Lower leg skin (tissue), 4 donors: ENCODE measurements at regions not wholly inside any gene's neighbourhood (a gene's known extent, or its start where the extent isn't known, plus 50 kb on each side); places are given as distances from the start of the nearest gene placed in this dataset.

ENCODE experiments used
- DNase-seq, 2 donors: peaks; one replicate each; pipeline ENCODE4 v3.0.0-alpha.2; 2019; ENCODE audit warnings: low spot score in 2 of 2
- H3K4me3 ChIP-seq: fragments of 200-600 bp; sonication (generic); 2 replicates; pipeline ENCODE4 v1.5.1; 2017; ENCODE audit warnings: mild to moderate bottlenecking, low read depth; ENCODE audit not compliant: poor library complexity, severe bottlenecking
- POLR2A ChIP-seq, 2 donors: fragments of 450-650 bp; IDR thresholded peaks; one replicate each; pipeline ENCODE4 v1.6.1; 2016 to 2017; ENCODE audit warnings: antibody characterized with exemption in 2 of 2, mild to moderate bottlenecking in 1 of 2, moderate library complexity in 1 of 2
- WGBS, 2 donors: methylation state at CpG; one replicate each; pipeline ENCODE4 v1.1.5; 2018; 5-methylcytosine and 5-hydroxymethylcytosine counted together
- intact Hi-C: fragments of 100-400 bp; cut with DNase I; formaldehyde crosslinking; loops from one replicate; pipeline ENCODE4 v1.15.0; 2023; ENCODE audit warnings: low total_unique reads
- TF ChIP-seq, protein P1 (sequence below), 3 donors: fragments of 450-650 bp; IDR thresholded peaks; one replicate each; pipeline ENCODE4 v1.5.1; 2016; ENCODE audit warnings: antibody characterized with exemption in 3 of 3, mild to moderate bottlenecking in 3 of 3, moderate library complexity in 2 of 3

DNA sequence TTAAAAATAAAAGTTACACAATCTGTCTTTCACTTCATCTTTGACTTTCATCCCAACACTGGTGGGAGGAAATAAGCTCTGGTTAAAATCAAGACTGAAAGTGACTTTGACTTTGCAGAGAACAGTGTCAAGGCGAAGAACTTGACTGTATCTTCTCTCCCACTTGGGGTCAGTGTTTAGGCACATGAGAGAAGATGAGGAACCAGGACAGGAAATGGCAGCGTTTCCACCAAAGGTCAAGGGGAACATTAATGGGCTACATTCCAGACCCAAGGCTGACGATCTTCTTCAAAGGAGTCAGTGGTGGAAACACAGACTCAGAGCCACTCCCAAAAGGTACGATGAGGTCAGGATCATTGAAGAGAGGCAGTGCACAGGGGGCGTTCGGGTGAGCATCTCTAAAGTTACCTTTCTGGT is 409.5 kb downstream of the ARHGEF28 start:
- DNase-seq: peak in 1 of 2 donors; percentile 33
- intact Hi-C loops: no loop called here
- no peak overlapping the region for H3K4me3 ChIP-seq
- WGBS, 2 donors: 26 to 40% methylated on average over 6 of the region's 6 CpGs
- TF ChIP-seq, protein P1, sequence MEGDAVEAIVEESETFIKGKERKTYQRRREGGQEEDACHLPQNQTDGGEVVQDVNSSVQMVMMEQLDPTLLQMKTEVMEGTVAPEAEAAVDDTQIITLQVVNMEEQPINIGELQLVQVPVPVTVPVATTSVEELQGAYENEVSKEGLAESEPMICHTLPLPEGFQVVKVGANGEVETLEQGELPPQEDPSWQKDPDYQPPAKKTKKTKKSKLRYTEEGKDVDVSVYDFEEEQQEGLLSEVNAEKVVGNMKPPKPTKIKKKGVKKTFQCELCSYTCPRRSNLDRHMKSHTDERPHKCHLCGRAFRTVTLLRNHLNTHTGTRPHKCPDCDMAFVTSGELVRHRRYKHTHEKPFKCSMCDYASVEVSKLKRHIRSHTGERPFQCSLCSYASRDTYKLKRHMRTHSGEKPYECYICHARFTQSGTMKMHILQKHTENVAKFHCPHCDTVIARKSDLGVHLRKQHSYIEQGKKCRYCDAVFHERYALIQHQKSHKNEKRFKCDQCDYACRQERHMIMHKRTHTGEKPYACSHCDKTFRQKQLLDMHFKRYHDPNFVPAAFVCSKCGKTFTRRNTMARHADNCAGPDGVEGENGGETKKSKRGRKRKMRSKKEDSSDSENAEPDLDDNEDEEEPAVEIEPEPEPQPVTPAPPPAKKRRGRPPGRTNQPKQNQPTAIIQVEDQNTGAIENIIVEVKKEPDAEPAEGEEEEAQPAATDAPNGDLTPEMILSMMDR (IDR thresholded peaks at IDR 0.05): no peak
- TF ChIP-seq POLR2A (IDR thresholded peaks at IDR 0.05): no peak

- no peak for DNase-seq
- intact Hi-C loops: no loop called here
- 44 to 57% methylated on average over 11 of the region's 11 CpGs for WGBS, 2 donors
- no peak overlapping the region for H3K4me3 ChIP-seq
- no peak for TF ChIP-seq POLR2A (IDR thresholded peaks at IDR 0.05)
- TF ChIP-seq, protein P1 (IDR thresholded peaks at IDR 0.05): no peak
Observed at GRCh38 chr5:74034733-74035132, 408.7 kb downstream of the ARHGEF28 start.

- no peak overlapping the region for H3K4me3 ChIP-seq
- TF ChIP-seq POLR2A (IDR thresholded peaks at IDR 0.05): no peak
- TF ChIP-seq, protein P1 (IDR thresholded peaks at IDR 0.05): no peak
- no peak for DNase-seq
- 64 to 92% methylated on average over 1 of the region's 1 CpG for WGBS, 2 donors
- intact Hi-C loops: no loop called here
Observed at GRCh38 chr5:74032617-74033016, 406.6 kb downstream of the ARHGEF28 start.

DNA sequence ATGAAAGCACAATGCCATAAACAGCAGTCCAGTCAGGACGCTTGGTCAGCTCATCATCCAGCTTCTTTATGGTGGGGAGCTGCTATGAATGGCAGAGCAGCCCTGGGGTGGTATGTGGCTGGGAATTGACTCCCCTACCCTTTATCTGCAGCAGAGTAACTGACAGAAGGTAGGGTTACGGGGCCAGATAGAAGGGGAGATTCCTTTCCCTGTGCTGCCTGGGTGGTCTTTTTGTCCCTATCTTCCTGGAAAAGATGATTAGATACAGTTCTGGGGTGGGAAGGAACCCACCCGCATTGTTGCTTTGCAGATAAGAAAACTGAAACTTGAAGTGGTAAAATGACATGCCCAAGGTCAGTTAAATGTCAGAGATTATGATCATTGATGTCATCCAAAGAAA is 405.5 kb downstream of the ARHGEF28 start:
- H3K4me3 ChIP-seq: no peak overlapping the region
- intact Hi-C loops: no loop called here
- no peak for TF ChIP-seq POLR2A (IDR thresholded peaks at IDR 0.05)
- TF ChIP-seq, protein P1 (IDR thresholded peaks at IDR 0.05): no peak
- WGBS, 2 donors: 86 to 92% methylated on average over 3 of the region's 3 CpGs
- DNase-seq: no peak

GRCh38 chr5:74030821-74031220 is 404.8 kb downstream of the ARHGEF28 start:
- TF ChIP-seq, protein P1 (IDR thresholded peaks at IDR 0.05): no peak
- no peak for TF ChIP-seq POLR2A (IDR thresholded peaks at IDR 0.05)
- intact Hi-C loops: no loop called here
- no peak for DNase-seq
- 93 to 97% methylated on average over 5 of the region's 5 CpGs for WGBS, 2 donors
- H3K4me3 ChIP-seq: no peak overlapping the region

GRCh38 chr5:74030371-74030770 is 404.4 kb downstream of the ARHGEF28 start:
- 97 to 99% methylated on average over 4 of the region's 4 CpGs for WGBS, 2 donors
- DNase-seq: no peak
- intact Hi-C loops: no loop called here

More at GRCh38 chr5:74030371-74030770, 404.4 kb downstream of the ARHGEF28 start:
- no peak overlapping the region for H3K4me3 ChIP-seq
- no peak for TF ChIP-seq POLR2A (IDR thresholded peaks at IDR 0.05)
- TF ChIP-seq, protein P1 (IDR thresholded peaks at IDR 0.05): no peak
